ENCODE measurements at regions not wholly inside any gene's neighbourhood (a gene's known extent, or its start where the extent isn't known, plus 50 kb on each side); places are given as distances from the start of the nearest gene placed in this dataset.

DNA sequence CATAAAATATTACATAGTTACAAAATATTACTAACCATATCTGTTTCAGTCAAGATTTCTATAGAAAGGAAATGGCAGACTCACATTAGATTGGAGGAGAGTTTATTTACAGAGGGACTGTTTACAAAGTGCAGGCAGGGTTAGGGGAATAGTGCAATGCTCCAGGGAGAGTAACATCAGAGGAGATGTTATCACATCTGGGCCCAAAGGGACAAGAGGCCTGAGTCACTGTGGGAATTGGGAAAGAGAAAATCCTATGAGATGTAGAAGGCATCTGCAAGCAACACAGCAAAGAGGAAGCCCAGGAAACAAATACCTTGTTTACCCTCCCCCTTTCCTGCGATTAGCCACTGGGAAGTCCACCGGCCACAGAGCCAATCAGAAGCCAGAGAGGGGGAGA lies 227.3 kb upstream of the TANK start:
- TF ChIP-seq, protein P1, sequence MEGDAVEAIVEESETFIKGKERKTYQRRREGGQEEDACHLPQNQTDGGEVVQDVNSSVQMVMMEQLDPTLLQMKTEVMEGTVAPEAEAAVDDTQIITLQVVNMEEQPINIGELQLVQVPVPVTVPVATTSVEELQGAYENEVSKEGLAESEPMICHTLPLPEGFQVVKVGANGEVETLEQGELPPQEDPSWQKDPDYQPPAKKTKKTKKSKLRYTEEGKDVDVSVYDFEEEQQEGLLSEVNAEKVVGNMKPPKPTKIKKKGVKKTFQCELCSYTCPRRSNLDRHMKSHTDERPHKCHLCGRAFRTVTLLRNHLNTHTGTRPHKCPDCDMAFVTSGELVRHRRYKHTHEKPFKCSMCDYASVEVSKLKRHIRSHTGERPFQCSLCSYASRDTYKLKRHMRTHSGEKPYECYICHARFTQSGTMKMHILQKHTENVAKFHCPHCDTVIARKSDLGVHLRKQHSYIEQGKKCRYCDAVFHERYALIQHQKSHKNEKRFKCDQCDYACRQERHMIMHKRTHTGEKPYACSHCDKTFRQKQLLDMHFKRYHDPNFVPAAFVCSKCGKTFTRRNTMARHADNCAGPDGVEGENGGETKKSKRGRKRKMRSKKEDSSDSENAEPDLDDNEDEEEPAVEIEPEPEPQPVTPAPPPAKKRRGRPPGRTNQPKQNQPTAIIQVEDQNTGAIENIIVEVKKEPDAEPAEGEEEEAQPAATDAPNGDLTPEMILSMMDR (IDR thresholded peaks at IDR 0.05): no peak
- TF ChIP-seq POLR2A (IDR thresholded peaks at IDR 0.05) (no peak), EP300 (IDR thresholded peaks at IDR 0.05) (no peak)

Measured in tibial nerve (tissue), 4 donors.